ENCODE measurements at regions not wholly inside any gene's neighbourhood (a gene's known extent, or its start where the extent isn't known, plus 50 kb on each side); places are given as distances from the start of the nearest gene placed in this dataset.

- Histone ChIP-seq H3K9ac (replicated peaks; ENCODE audit: extremely low read depth, insufficient read depth, low read length) (no peak overlapping the region), H3K27ac (ENCODE audit: insufficient read depth, low read depth, low read length) (no peak overlapping the region), H3K9me1 (replicated peaks; ENCODE audit: control insufficient read depth, extremely low read depth, insufficient read depth, low read length) (no peaks in the 10 kb centered on the region), H3K27me3 (ENCODE audit: control insufficient read depth in 2 of 2, insufficient read depth in 2 of 2, low read length in 2 of 2) (peaks cover 14 to 41% of the 10 kb centered on the region in 2 experiments), H3K36me3 (ENCODE audit: control insufficient read depth in 2 of 2, extremely low read depth in 1 of 2, insufficient read depth in 2 of 2, low read length in 2 of 2) (no peaks in the 10 kb centered on the region), H3K4me2 (ENCODE audit: insufficient read depth, low read length) (no peak overlapping the region), H3K9me3 (replicated peaks; ENCODE audit: control insufficient read depth, insufficient read depth, low read length) (no peaks in the 10 kb centered on the region), H2AFZ (ENCODE audit: low read depth, low read length) (no peak overlapping the region), H3K79me2 (ENCODE audit: control insufficient read depth, insufficient read depth, low read length) (no peaks in the 10 kb centered on the region), H3K4me1 (ENCODE audit: control insufficient read depth, extremely low read depth, insufficient read depth, low read length) (peaks cover 9% of the 10 kb centered on the region), H3K4me3 (replicated peaks in 1 of 3; ENCODE audit: insufficient read depth in 1 of 3, low read depth in 1 of 3, low read length in 3 of 3) (no peak overlapping the region), H4K20me1 (replicated peaks; ENCODE audit: control insufficient read depth, extremely low read depth, insufficient read depth, low read length) (no peaks in the 10 kb centered on the region)
- BruUV-seq (replicated peaks), result no TSS peak
- POLR2A ChIA-PET, result no interaction called here
- no peak for FAIRE-seq
- dilution Hi-C loops (cut with MboI; ENCODE audit: extremely low pct_ligation_motif_present, low sequenced_read_pairs) (no loop called here), intact Hi-C loops (cut with micrococcal nuclease) (loop anchor here (1.0 to 5.0 kb wide), 5 partner anchors 164 to 1515 kb away; no protein-coding TSS in a partner anchor)
- CTCF ChIA-PET, result no interaction called here
- no peak for TF ChIP-seq CTCF (IDR thresholded peaks at IDR 0.05; ENCODE audit: extremely low read depth in 1 of 2, insufficient read depth in 1 of 2, low read depth in 1 of 2, low read length in 2 of 2)
- TF ChIP-seq EZH2 (IDR thresholded peaks at IDR 0.05; ENCODE audit: borderline replicate concordance, low read depth, low read length, severe bottlenecking), result no peak
- no peak for TF ChIP-seq FOS (IDR thresholded peaks at IDR 0.05; ENCODE audit: borderline replicate concordance, insufficient read depth, low read length)
- no peak for TF ChIP-seq GATA2 (IDR thresholded peaks at IDR 0.05; ENCODE audit: insufficient read depth, insufficient read length, low read depth, low read length)
- no peak for TF ChIP-seq POLR2A (IDR thresholded peaks at IDR 0.05; ENCODE audit: low read depth, low read length)
- TF ChIP-seq POLR2AphosphoS5 (IDR thresholded peaks at IDR 0.05; ENCODE audit: insufficient read depth, low read depth, low read length), result no peak
- no peak for TF ChIP-seq MAX (IDR thresholded peaks at IDR 0.05; ENCODE audit: insufficient read depth, insufficient read length)
- TF ChIP-seq JUN (IDR thresholded peaks at IDR 0.05; ENCODE audit: borderline replicate concordance, insufficient read depth, insufficient read length, low read depth), result no peak
- no peak for TF ChIP-seq MYC (IDR thresholded peaks at IDR 0.05; ENCODE audit: low read depth, low read length)
- DNase-seq (ENCODE audit: low read depth, low spot score), result no peak
Measured at GRCh38 chr2:156891609-156892008, 365.9 kb upstream of the GALNT5 start.

Measured in endothelial cell of umbilical vein (primary cell).